Spleen (tissue), 7 donors: ENCODE measurements at regions not wholly inside any gene's neighbourhood (a gene's known extent, or its start where the extent isn't known, plus 50 kb on each side); places are given as distances from the start of the nearest gene placed in this dataset.

Experiments used
- CTCF ChIP-seq, 11 experiments: fragments of 200-600 bp in 7 of 11; fragments of 450-650 bp in 4 of 11; sonication (generic) in 4 of 11; IDR thresholded peaks in 8 of 11; conservative IDR thresholded peaks in 3 of 11; 1 replicate in 7 of 11; 2 replicates in 4 of 11; pipeline versions ENCODE4 v1.4.0 to v1.8.0; 2016 to 2021; ENCODE audit warnings: antibody characterized with exemption in 11 of 11, inconsistent platforms in 4 of 11, mild to moderate bottlenecking in 1 of 11
- POLR2A ChIP-seq, 3 donors: fragments of 450-650 bp; IDR thresholded peaks; one replicate each; pipeline ENCODE4 v1.5.1; 2017; ENCODE audit warnings: antibody characterized with exemption in 3 of 3, mild to moderate bottlenecking in 1 of 3
- POLR2AphosphoS5 ChIP-seq, 3 donors: sonication (generic); formaldehyde crosslinking; IDR thresholded peaks; one replicate each; pipeline ENCODE4 v1.5.1; 2017; ENCODE audit warnings: antibody characterized with exemption in 3 of 3
- donor health status: DM: no; HTN: no; CAD: no; lungs with moderate emphysema.
- donor health status: DM: no; HTN: no; CAD: no.
- donor health status: DM: no; HTN: no; CAD: no.

GRCh38 chr17:31609331-31609730 lies 217.9 kb downstream of the RAB11FIP4 start:
- no peak for TF ChIP-seq CTCF (IDR thresholded peaks at IDR 0.05 in 8 of 11, conservative IDR thresholded peaks at IDR 0.05 in 3 of 11)
- TF ChIP-seq POLR2AphosphoS5 (IDR thresholded peaks at IDR 0.05), result no peak
- TF ChIP-seq POLR2A (IDR thresholded peaks at IDR 0.05), result no peak
